Erythroblast (primary cell): ENCODE measurements at regions not wholly inside any gene's neighbourhood (a gene's known extent, or its start where the extent isn't known, plus 50 kb on each side); places are given as distances from the start of the nearest gene placed in this dataset.

ENCODE experiments used
- DNase-seq, 2 experiments: peaks; one replicate each; lab custom pipeline; 2025; lab: John Stamatoyannopoulos, UW
- GATA1 ChIP-seq: IDR thresholded peaks from 2 replicates; pipeline ENCODE4 v1.6.1; 2011; ENCODE audit warnings: low read depth, mild to moderate bottlenecking, control low read depth, low read length, moderate library complexity
- POLR2A ChIP-seq: IDR thresholded peaks from 2 replicates; pipeline ENCODE4 v1.6.1; 2011; ENCODE audit warnings: mild to moderate bottlenecking, low read length

- no peak for TF ChIP-seq POLR2A
- TF ChIP-seq GATA1, result no peak
- no peak for DNase-seq
These were observed 97.5 kb upstream of the KCNJ6 start for GRCh38 chr21:38013741-38014140.

- TF ChIP-seq GATA1 (no peak), POLR2A (no peak)
These were observed 98.0 kb upstream of the KCNJ6 start for GRCh38 chr21:38014298-38014697.

GRCh38 chr21:38027901-38028498 lies 111.7 kb upstream of the KCNJ6 start:
- no peak for DNase-seq
- TF ChIP-seq GATA1, result no peak
- no peak for TF ChIP-seq POLR2A

More at GRCh38 chr21:38014298-38014697, 98.0 kb upstream of the KCNJ6 start:
- DNase-seq, result no peak

GRCh38 chr21:38032082-38032801 lies 116.0 kb upstream of the KCNJ6 start:
- no peak for TF ChIP-seq GATA1
- TF ChIP-seq POLR2A, result no peak
- no peak for DNase-seq

GRCh38 chr21:38036016-38036415 lies 119.8 kb upstream of the KCNJ6 start:
- TF ChIP-seq GATA1, result no peak
- no peak for TF ChIP-seq POLR2A
- DNase-seq, result no peak

- TF ChIP-seq POLR2A (no peak), GATA1 (no peak)
- DNase-seq, result no peak
These were observed 121.2 kb upstream of the KCNJ6 start for GRCh38 chr21:38037416-38037815.

GRCh38 chr21:38039369-38039768 lies 123.1 kb upstream of the KCNJ6 start:
- TF ChIP-seq GATA1 (no peak), POLR2A (no peak)
- no peak for DNase-seq

GRCh38 chr21:38039841-38040240 lies 123.6 kb upstream of the KCNJ6 start:
- TF ChIP-seq POLR2A (no peak), GATA1 (no peak)
- DNase-seq, result no peak

GRCh38 chr21:38041493-38041892 lies 125.2 kb upstream of the KCNJ6 start:
- DNase-seq, result no peak
- no peak for TF ChIP-seq GATA1

GRCh38 chr21:38042246-38042645 lies 126.0 kb upstream of the KCNJ6 start:
- TF ChIP-seq POLR2A, result no peak
- TF ChIP-seq GATA1, result no peak
- no peak for DNase-seq

- DNase-seq, result no peak
- TF ChIP-seq GATA1, result no peak
- no peak for TF ChIP-seq POLR2A
These were observed 131.9 kb upstream of the KCNJ6 start for GRCh38 chr21:38048167-38048566.

GRCh38 chr21:38054334-38054733 lies 138.1 kb upstream of the KCNJ6 start:
- TF ChIP-seq POLR2A (no peak), GATA1 (no peak)
- no peak for DNase-seq

- no peak for TF ChIP-seq GATA1
- TF ChIP-seq POLR2A, result no peak
These were observed 140.2 kb upstream of the KCNJ6 start for GRCh38 chr21:38056481-38056880.

GRCh38 chr21:38057626-38058025 lies 141.4 kb upstream of the KCNJ6 start:
- TF ChIP-seq POLR2A (no peak), GATA1 (no peak)

More at GRCh38 chr21:38056481-38056880, 140.2 kb upstream of the KCNJ6 start:
- DNase-seq, result no peak

More at GRCh38 chr21:38057626-38058025, 141.4 kb upstream of the KCNJ6 start:
- DNase-seq, result no peak
